GM10266 (cell line): ENCODE measurements at regions not wholly inside any gene's neighbourhood (a gene's known extent, or its start where the extent isn't known, plus 50 kb on each side); places are given as distances from the start of the nearest gene placed in this dataset.
"Not testable (repeated sequence)": the region's sequence is repeated elsewhere in the genome, so short reads cannot be mapped to it uniquely, and the experiment has no call there.

Experiments
- DNase-seq: peaks from one replicate; pipeline ENCODE4 v3.0.0; 2012; ENCODE audit errors: extremely low spot score
- TF ChIP-seq, protein P1 (sequence below): IDR thresholded peaks from 2 replicates; pipeline ENCODE4 v1.5.1; 2012; ENCODE audit warnings: mild to moderate bottlenecking, low read depth; ENCODE audit not compliant: control insufficient read depth, insufficient read depth; ENCODE audit errors: missing control alignments

DNA sequence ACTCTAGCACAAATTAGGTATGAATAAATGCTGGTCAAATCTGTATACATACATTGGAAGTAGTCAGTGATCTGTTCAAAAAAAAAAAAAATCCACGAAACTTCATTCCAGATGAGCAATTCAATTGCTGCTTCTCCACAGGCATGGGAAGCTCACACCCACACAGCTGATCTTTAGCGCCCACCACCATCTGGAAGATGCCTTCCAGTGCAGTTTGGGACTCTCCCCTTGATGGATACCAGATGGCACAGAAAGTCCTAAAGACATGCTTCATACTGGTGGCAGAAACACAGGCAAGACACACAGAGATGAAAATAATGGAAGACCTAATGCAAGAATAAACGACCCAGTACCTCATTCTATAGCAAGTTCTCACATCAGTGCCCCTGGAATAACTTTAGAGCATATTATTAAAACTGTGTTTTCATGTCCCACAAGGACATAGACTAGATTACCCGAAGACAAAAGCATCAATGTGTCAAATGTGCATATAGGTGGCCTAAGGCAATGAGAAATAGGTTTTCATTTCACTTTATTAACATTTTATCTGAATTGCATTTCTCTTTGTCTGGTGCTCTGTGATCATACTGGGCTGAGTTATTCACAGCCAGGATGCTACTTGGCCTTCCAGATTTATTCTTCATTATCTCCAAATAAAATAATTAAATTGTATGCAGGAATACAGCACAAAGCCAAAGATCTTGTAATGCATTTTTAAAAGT is 135.4 kb upstream of the TAS2R1 start:
- TF ChIP-seq, protein P1, sequence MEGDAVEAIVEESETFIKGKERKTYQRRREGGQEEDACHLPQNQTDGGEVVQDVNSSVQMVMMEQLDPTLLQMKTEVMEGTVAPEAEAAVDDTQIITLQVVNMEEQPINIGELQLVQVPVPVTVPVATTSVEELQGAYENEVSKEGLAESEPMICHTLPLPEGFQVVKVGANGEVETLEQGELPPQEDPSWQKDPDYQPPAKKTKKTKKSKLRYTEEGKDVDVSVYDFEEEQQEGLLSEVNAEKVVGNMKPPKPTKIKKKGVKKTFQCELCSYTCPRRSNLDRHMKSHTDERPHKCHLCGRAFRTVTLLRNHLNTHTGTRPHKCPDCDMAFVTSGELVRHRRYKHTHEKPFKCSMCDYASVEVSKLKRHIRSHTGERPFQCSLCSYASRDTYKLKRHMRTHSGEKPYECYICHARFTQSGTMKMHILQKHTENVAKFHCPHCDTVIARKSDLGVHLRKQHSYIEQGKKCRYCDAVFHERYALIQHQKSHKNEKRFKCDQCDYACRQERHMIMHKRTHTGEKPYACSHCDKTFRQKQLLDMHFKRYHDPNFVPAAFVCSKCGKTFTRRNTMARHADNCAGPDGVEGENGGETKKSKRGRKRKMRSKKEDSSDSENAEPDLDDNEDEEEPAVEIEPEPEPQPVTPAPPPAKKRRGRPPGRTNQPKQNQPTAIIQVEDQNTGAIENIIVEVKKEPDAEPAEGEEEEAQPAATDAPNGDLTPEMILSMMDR, result no peak
- DNase-seq, result no peak

DNA sequence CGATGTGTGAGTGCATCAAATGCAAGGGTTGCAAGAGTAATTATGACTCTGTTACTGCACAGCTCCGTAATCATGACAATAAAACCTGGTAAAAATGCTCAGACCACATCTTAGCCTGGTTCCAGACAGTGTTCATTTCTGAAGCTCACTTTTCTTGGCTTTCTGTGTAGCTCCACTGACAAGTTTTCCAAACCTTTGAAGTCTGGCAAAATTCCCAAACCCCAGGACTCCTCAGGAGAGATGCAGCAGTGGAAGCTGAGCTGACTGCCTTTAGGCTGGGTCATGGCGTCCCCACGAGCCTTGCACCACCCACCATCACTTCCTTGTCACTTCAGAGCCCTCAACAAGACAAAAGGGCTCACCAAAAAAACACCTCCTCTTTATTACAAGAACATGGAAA is 131.6 kb upstream of the TAS2R1 start:
- no peak for DNase-seq
- TF ChIP-seq, protein P1, result no peak

DNA sequence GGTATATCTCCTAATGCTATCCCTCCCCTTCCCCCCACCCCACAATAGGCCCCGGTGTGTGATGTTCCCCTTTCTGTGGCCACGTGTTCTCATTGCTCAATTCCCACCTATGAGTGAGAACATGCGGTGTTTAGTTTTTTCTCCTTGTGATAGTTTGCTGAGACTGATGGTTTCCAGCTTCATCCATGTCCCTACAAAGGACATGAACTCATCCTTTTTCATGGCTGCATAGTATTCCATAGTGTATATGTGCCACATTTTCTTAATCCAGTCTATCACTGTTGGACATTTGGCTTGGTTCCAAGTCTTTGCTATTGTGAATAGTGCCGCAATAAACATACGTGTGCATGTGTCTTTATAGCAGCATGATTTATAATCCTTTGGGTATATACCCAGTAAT is 122.5 kb upstream of the TAS2R1 start:
- DNase-seq, result not testable (repeated sequence)

DNA sequence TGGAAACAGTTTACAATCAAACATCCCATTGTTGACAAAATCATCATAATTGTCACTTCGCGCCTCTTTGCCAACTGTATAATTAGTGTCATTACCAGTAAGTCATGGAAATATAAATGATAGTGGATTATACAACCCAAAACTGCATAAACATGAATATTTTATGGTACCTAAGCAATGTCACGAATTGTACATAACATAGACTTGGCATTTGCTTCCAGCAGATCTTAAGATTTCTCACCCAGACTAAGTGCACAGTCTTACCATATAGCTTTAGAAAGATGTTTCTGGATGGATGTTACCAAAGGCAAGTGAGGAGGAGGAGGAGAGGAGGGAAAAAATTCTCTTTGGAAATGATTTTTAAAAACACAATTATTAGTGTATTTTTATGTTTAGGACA is 113.4 kb upstream of the TAS2R1 start:
- DNase-seq, result no peak
- TF ChIP-seq, protein P1, result no peak

DNA sequence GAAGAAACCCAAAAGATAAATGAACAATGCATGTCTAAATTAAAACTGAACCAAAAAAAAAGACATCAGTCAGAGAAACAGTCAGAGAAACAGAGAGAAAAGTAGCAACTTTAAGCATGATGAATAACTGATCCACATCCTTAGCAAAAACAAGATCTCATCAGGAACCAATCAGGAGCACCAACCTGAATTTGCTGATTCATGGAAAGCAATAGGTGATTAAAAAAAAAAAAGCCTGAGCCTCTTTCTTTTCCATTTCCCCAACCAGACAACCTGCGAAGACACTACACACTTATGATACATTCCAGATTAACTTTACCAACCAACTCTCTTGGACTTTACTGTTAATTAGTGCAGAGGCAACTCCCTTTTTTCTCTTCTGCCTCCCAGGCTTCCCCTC is 112.7 kb upstream of the TAS2R1 start:
- TF ChIP-seq, protein P1, result no peak
- no peak for DNase-seq

DNA sequence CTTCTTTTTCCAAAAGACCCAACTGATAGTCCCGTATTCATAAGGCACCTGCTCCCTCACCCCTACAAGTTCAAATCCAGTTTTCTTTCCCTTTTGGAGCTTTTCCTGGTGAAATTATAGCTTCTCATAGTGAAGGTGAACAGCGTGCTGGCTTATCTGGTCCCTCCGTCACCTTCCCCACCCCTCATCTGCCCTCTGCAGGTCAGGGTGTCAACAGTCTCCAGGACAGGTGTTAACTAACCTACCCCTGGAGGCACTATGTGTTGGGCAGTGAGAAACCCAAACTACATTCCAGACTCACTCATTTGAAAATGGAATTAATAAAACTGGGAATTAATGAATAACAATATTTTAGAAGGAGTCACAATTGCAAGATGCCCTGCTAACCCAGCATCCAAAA is 109.0 kb upstream of the TAS2R1 start:
- TF ChIP-seq, protein P1, result no peak
- no peak for DNase-seq

DNA sequence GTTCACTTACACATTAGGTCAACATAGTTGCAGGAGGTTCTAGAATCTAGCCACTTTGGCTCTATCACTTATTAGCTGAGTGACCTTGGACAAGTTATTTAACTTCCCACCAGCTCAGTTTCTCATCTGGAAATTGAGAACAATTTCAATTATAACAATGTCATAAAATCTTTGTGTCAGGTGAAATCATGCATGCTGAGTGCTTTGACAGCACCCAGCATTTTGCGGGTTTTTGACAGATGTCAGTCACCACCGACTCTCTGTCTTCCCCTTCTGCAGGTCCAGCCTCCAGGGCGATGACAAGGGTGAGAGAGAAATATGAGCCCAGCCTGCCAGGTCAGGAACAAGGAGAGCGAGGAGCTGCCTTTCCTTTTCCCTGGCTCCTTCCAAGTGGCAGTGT is 107.1 kb upstream of the TAS2R1 start:
- DNase-seq, result no peak
- TF ChIP-seq, protein P1, result no peak

DNA sequence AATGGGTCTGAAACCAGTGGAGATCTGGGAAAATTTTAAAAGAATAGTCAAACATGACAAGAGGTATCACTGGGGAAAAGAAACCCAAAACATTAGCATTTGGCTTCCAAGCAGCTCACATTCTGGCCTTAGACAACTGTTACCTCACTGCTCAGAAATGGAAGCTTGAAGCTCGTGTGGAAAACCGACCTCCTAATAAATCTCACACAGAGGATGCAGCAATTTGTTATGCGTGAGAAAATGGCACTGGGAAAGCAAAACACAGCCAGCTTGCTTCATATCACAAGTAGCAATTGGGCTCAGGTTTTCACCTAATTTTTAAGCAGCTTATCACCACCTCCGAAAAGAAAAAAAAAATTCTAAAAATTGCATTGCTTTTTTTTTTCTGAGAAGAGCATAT is 103.3 kb upstream of the TAS2R1 start:
- TF ChIP-seq, protein P1, result no peak
- DNase-seq, result no peak
